Gastroesophageal sphincter (tissue), 3 donors: ENCODE measurements at regions not wholly inside any gene's neighbourhood (a gene's known extent, or its start where the extent isn't known, plus 50 kb on each side); places are given as distances from the start of the nearest gene placed in this dataset.

Experiments
- CTCF ChIP-seq, 4 experiments: fragments of 200-600 bp in 2 of 4; fragments of 450-650 bp in 2 of 4; sonication (generic) in 1 of 4; IDR thresholded peaks; one replicate each; pipeline ENCODE4 v1.5.1; 2017 to 2019; ENCODE audit warnings: antibody characterized with exemption in 4 of 4, mild to moderate bottlenecking in 2 of 4, moderate library complexity in 2 of 4
- POLR2A ChIP-seq, 2 donors: fragments of 450-650 bp; IDR thresholded peaks; one replicate each; pipeline ENCODE4 v1.6.1; 2017; ENCODE audit warnings: antibody characterized with exemption in 2 of 2, mild to moderate bottlenecking in 2 of 2, moderate library complexity in 1 of 2

- TF ChIP-seq CTCF (IDR thresholded peaks at IDR 0.05) (no peak), POLR2A (IDR thresholded peaks at IDR 0.05) (no peak)
Observed at GRCh38 chr10:62665771-62666170, 138.7 kb upstream of the ADO start.
